ENCODE measurements at regions not wholly inside any gene's neighbourhood (a gene's known extent, or its start where the extent isn't known, plus 50 kb on each side); places are given as distances from the start of the nearest gene placed in this dataset.
"Not testable (repeated sequence)": the region's sequence is repeated elsewhere in the genome, so short reads cannot be mapped to it uniquely, and the experiment has no call there.

- no peak for DNase-seq (ENCODE audit: low spot score)
These were observed 179.8 kb downstream of the HAO1 start for GRCh38 chr20:7760247-7761031.

DNA sequence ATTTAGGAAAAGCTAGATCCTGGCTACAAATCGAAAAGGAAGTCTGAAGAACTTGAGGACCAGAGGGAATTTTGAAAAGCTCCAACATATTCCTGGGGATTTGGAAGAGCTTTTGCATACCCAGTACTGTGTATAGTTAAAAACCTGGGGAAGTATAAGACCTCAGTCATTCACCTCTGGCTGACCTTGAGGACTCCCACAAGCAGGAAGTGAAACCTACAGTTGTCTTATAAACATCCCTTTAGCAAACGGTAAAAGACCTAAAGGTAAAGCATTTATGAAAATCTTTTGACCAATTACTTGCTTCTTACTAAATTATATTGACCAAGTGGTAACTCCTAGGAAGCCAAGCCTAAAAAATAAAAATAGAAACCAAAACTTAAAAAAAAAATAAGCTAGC lies 175.0 kb downstream of the HAO1 start:
- DNase-seq (ENCODE audit: low spot score), result no peak

DNA sequence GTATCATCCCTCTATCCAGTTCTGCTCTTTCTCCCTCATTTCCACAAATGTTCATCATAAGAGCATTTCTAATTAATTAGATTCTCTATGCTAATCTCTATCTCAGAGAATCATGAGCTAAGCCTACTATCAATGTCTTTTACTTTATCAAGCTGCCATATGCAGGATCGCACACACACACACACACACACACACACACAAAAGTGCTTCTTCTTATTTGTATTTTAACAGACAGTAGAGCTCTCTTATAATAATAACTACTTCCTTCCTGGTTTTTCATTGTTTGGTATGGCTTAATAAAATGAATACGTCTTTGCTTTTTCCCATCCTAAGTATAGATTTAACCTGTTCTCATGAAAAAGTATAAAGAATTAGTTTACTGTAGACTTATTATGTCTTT lies 170.2 kb downstream of the HAO1 start:
- DNase-seq (ENCODE audit: low spot score), result no peak

- DNase-seq (ENCODE audit: low spot score), result no peak
These were observed 169.7 kb downstream of the HAO1 start for GRCh38 chr20:7770578-7770977.

GRCh38 chr20:7772371-7772770 lies 167.9 kb downstream of the HAO1 start:
- DNase-seq (ENCODE audit: low spot score), result no peak

DNA sequence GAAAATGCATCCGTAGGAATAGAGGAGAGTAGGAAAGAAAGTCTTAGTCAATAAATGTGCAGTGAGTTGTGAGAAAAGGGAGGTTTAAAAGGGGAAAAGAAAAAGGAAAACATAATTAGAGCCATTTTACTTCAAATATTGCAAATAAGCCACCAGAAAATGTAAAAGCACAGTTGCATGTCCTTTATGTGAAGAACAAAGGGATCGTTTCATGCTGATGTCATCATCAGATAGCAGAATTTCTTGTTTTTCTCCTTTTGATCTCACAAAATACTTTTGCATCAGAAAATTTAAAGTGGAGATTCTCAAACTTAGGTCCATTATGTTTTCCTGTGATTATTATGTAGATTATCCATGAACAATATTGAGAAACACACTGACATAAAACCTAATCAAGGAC lies 166.7 kb downstream of the HAO1 start:
- no peak for DNase-seq (ENCODE audit: low spot score)

DNA sequence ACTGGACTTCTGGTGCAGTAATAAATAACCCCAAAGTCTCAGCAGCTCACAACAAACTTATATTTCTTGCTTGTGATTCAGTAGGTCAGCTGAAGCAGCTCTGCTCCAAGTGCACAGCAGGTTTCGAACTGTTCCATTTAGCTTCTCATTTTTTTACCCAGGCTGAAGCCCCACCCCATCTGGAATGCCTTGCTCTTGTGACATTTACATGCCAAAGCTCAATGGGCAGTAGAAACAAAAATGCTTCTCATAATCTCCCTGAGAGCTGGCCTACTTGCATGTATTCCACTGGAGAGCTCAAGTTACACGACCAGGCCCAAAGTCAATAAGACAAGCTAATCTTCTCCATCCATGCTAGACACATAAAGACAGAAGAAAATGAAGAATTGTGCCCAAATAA lies 165.2 kb downstream of the HAO1 start:
- DNase-seq (ENCODE audit: low spot score), result no peak

GRCh38 chr20:7776148-7776547 lies 164.1 kb downstream of the HAO1 start:
- DNase-seq (ENCODE audit: low spot score), result no peak

- DNase-seq (ENCODE audit: low spot score), result no peak
These were observed 150.1 kb downstream of the HAO1 start for GRCh38 chr20:7790189-7790588.

DNA sequence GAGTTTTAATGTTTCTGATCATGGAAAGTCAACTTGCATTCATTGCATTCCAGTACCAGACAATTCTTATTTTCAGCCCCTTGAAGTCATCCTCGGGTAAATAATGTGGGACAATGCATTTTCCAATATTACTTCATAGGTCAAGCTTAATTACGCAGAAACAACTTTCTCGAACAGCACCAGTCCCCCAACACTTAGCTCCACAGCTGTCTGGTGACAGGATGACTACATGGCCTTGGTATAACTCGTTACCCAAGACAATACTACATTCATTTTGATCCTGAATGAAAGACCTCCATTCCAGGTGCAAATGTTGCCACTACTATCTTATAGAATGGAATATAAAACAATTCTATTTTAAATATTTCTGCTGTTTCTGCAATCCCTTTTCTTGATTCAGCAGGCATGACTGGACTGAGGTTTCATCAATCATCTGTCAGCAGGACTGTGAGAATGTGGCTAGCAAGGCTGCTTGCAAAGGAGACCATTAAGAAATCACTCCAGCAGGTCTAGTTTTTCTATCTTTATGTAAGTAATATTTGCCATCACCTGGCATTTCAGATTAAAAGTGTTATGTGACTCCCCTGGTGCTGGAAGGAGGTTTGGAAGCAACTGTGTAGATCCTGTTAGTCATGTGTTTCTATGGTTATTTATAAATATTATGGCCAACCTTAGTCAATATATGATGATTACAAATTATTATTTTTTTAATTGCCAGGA lies 147.9 kb downstream of the HAO1 start:
- DNase-seq (ENCODE audit: low spot score), result no peak

- no peak for DNase-seq (ENCODE audit: low spot score)
These were observed 142.1 kb downstream of the HAO1 start for GRCh38 chr20:7798176-7798575.

DNA sequence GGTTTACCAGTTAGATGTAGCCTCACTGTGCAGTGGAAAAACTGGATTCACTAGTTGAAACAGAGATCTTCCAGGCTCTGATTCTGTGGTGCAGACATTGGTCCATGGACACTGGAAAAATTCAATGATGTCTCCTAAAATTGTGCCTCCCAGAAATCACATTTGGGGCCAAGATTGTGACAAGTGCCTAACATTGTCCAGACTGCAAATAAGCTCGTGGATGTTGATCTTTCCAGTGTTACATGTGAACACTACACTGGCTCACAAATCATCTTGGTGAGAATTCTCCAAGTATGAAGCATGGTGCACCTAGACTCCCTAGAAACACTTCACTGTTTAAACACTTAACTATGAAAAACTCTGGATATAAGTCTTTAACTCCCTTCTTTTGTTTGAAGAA lies 140.4 kb downstream of the HAO1 start:
- no peak for DNase-seq (ENCODE audit: low spot score)

DNA sequence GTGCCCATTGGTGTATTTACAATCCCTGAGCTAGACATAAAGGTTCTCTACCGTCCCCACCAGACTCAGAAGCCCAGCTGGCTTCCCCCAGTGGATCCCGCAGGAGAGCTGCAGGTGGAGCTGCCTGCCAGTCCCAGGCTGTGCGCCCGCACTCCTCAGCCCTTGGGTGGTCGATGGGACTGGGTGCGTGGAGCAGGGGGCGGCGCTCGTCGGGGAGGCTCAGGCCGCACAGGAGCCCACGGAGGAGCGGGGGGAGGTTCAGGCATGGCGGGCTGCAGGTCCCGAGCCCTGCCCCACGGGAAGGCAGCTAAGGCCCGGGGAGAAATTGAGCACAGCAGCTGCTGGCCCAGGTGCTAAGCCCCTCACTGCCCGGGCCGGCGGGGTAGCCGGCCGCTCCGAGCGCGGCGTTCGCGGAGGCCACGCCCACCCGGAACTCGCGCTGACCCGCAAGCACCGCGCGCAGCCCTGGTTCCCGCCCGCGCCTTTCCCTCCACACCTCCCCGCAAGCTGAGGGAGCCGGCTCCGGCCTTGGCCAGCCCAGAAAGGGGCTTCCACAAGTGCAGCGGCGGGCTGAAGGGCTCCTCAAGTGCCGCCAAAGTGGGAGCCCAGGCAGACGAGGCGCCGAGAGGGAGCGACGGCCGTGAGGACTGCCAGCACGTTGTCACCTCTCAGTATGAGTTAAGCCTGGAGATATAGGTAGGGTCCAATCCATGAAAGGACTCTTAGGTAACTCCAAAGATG lies 136.7 kb downstream of the HAO1 start:
- not testable (repeated sequence) for DNase-seq (ENCODE audit: low spot score)

DNA sequence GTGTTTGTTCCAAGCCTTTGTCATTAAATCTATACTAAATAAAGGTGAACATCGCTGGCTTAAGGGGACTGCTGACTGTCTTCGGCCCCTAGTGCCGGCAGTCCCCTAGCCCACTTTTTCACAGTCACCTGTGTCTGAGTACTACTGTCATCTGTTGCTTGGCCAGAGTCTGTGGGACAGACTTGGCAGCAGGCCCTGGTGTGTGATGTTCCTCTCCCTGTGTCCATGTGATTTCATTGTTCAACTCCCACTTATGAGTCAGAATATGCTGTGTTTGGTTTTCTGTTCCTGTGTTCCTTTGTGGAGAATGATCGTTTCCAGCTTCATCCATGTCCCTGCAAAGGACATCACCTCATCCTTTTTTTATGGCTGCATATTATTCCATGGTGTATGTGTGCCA lies 133.4 kb downstream of the HAO1 start:
- DNase-seq (ENCODE audit: low spot score), result no peak

DNA sequence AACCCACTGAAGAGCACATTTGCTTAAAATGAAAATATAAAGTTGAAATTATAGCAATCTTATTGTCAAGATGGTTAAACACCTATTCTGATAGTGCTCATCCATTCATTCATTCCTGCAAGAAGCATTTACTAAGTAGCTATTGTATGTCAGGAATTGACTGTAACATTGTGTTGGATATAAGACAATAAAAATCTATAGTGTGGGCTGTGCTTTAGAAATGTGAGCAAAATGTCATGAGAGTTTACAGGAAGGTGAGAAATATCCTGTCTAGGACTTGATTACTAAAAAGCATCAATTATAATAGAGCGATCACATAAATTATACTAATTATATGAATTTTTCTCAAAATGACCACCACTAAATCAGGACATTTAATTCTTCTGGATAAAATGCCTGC lies 123.0 kb downstream of the HAO1 start:
- no peak for DNase-seq (ENCODE audit: low spot score)

- DNase-seq (ENCODE audit: low spot score), result no peak
These were observed 121.8 kb downstream of the HAO1 start for GRCh38 chr20:7818477-7818876.

DNA sequence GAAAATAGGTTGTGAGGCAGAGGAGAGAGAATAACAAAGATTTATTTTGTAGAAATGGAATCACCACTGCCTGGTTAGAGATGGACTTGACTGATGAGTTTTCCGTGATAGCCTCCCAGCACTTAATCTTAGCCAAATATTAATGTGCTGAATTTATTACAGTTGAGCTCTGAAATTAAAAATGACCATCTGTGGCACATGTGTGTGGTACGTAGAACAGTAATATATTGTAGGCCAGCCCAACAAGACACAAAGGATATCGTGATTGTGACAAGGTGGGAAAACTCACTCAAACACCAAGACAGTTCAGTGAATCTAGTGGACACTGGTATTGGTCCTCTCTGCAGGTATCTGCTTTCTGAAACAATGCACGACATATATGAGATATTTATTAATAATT lies 119.4 kb downstream of the HAO1 start:
- no peak for DNase-seq (ENCODE audit: low spot score)

DNA sequence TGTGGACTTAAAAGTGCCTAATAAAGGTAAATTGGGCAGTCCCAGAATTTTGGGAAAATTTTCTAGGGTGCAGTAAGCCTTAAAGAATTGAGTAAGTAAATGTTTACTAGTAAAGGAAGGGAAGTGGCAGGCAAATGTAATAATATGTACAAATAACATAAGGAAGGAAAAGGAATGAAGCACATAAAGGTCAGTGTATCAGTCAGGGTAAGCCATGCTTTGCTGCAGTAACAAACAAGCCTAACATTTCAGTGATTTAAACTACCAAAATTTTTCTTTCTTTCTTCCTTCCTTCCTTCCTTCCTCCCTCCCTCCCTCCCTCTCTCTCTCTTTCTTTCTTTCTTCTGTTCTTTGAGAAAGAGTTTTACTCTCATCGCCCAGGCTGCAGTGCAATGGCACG lies 117.5 kb downstream of the HAO1 start:
- no peak for DNase-seq (ENCODE audit: low spot score)

GRCh38 chr20:7828437-7828836 lies 111.8 kb downstream of the HAO1 start:
- DNase-seq (ENCODE audit: low spot score), result no peak

- no peak for DNase-seq (ENCODE audit: low spot score)
These were observed 111.2 kb downstream of the HAO1 start for GRCh38 chr20:7829031-7829430.

- no peak for DNase-seq (ENCODE audit: low spot score)
These were observed 110.5 kb downstream of the HAO1 start for GRCh38 chr20:7829776-7830175.

Measured in mesenteric fat pad (tissue), 1 donor.